Mesenchymal stem cell (in vitro differentiated cells and primary cell): ENCODE measurements at regions not wholly inside any gene's neighbourhood (a gene's known extent, or its start where the extent isn't known, plus 50 kb on each side); places are given as distances from the start of the nearest gene placed in this dataset.

Source experiments
- DNase-seq: peaks from one replicate; pipeline ENCODE4 v3.0.0-alpha.2; 2013
- H2AFZ ChIP-seq: one replicate; pipeline ENCODE4 v1.6.1; 2013; ENCODE audit warnings: low read depth, mild to moderate bottlenecking, control low read depth, inconsistent platforms, low read length, moderate library complexity
- H2AK5ac ChIP-seq: 2 replicates; pipeline ENCODE4 v1.6.1; 2013; ENCODE audit warnings: low read length, moderate library complexity, mild to moderate bottlenecking, inconsistent platforms; ENCODE audit not compliant: severe bottlenecking
- H2BK120ac ChIP-seq: one replicate; pipeline ENCODE4 v1.6.1; 2013; ENCODE audit warnings: low read depth, mild to moderate bottlenecking, inconsistent platforms, low read length, moderate library complexity
- H2BK12ac ChIP-seq, 2 experiments: one replicate each; pipeline ENCODE4 v1.6.1; 2013; ENCODE audit warnings: inconsistent platforms in 2 of 2, low read length in 2 of 2, mild to moderate bottlenecking in 2 of 2, moderate library complexity in 2 of 2, control low read depth in 1 of 2
- H2BK15ac ChIP-seq: one replicate; pipeline ENCODE4 v1.6.1; 2013; ENCODE audit warnings: mild to moderate bottlenecking, low read depth, inconsistent platforms; ENCODE audit not compliant: poor library complexity, severe bottlenecking
- H2BK5ac ChIP-seq: 2 replicates; pipeline ENCODE4 v1.6.1; 2013; ENCODE audit warnings: low read depth, mild to moderate bottlenecking, low read length, control low read depth, inconsistent platforms; ENCODE audit not compliant: poor library complexity, severe bottlenecking
- H3K14ac ChIP-seq, 2 experiments: one replicate each; pipeline ENCODE4 v1.6.1; 2013; ENCODE audit warnings: inconsistent platforms in 2 of 2, low read length in 2 of 2, control low read depth in 1 of 2, mild to moderate bottlenecking in 1 of 2, moderate library complexity in 1 of 2
- H3K18ac ChIP-seq, 2 experiments: one replicate each; pipeline ENCODE4 v1.6.1; 2013; ENCODE audit warnings: inconsistent platforms in 2 of 2, low read length in 2 of 2, control low read depth in 1 of 2, low read depth in 1 of 2, mild to moderate bottlenecking in 1 of 2
- H3K23ac ChIP-seq, 2 experiments: one replicate each; pipeline ENCODE4 v1.6.1; 2013; ENCODE audit warnings: inconsistent platforms in 2 of 2, low read length in 2 of 2, mild to moderate bottlenecking in 2 of 2, moderate library complexity in 2 of 2, control low read depth in 1 of 2
- H3K27ac ChIP-seq: 2 replicates; pipeline ENCODE4 v1.5.1; 2013; ENCODE audit warnings: mild to moderate bottlenecking, moderate library complexity, low read length, control low read depth, inconsistent platforms; ENCODE audit not compliant: poor library complexity, severe bottlenecking
- H3K27me3 ChIP-seq, 2 experiments: 2 replicates each; pipeline versions ENCODE4 v1.6.1 to v1.7.0; 2013; ENCODE audit warnings: low read length in 2 of 2, mild to moderate bottlenecking in 2 of 2, moderate library complexity in 2 of 2, control low read depth in 1 of 2, inconsistent platforms in 1 of 2; ENCODE audit not compliant: control insufficient read depth in 1 of 2, insufficient read depth in 1 of 2
- H3K36me3 ChIP-seq, 2 experiments: 2 replicates each; pipeline versions ENCODE4 v1.6.1 to v1.7.0; 2013; ENCODE audit warnings: low read length in 2 of 2, control low read depth in 1 of 2, inconsistent platforms in 1 of 2, low read depth in 1 of 2, mild to moderate bottlenecking in 1 of 2; ENCODE audit not compliant: insufficient read depth in 2 of 2, control insufficient read depth in 1 of 2
- H3K4ac ChIP-seq, 2 experiments: one replicate each; pipeline ENCODE4 v1.6.1; 2013; ENCODE audit warnings: inconsistent platforms in 2 of 2, low read length in 2 of 2, mild to moderate bottlenecking in 2 of 2, moderate library complexity in 2 of 2, control low read depth in 1 of 2, low read depth in 1 of 2
- H3K4me1 ChIP-seq: 2 replicates; pipeline ENCODE4 v1.6.1; 2013; ENCODE audit warnings: low read depth, low read length, control low read depth; ENCODE audit not compliant: control insufficient read depth, insufficient read depth
- H3K4me2 ChIP-seq: 2 replicates; pipeline ENCODE4 v1.6.1; 2013; ENCODE audit warnings: low read length, mild to moderate bottlenecking, inconsistent platforms; ENCODE audit not compliant: poor library complexity, severe bottlenecking
- H3K4me3 ChIP-seq, 2 experiments: 2 replicates each; pipeline versions ENCODE4 v1.5.1 to v1.7.0; 2013; ENCODE audit warnings: low read length in 2 of 2, mild to moderate bottlenecking in 2 of 2, control low read depth in 1 of 2, low read depth in 1 of 2; ENCODE audit not compliant: insufficient read depth in 1 of 2
- H3K79me1 ChIP-seq: replicated peaks from 2 replicates; pipeline ENCODE4 v1.6.1; 2013; ENCODE audit warnings: mild to moderate bottlenecking, control low read depth, low read length, inconsistent platforms; ENCODE audit not compliant: poor library complexity, severe bottlenecking
- H3K9ac ChIP-seq: 2 replicates; pipeline ENCODE4 v1.7.0; 2013; ENCODE audit warnings: mild to moderate bottlenecking, low read length, moderate library complexity
- H3K9me3 ChIP-seq: 2 replicates; pipeline ENCODE4 v1.7.0; 2013; ENCODE audit warnings: mild to moderate bottlenecking, low read length; ENCODE audit not compliant: control insufficient read depth
- H4K8ac ChIP-seq: one replicate; pipeline ENCODE4 v1.6.1; 2013; ENCODE audit warnings: inconsistent platforms, mild to moderate bottlenecking, low read length, moderate library complexity
- H4K91ac ChIP-seq: one replicate; pipeline ENCODE4 v1.6.1; 2013; ENCODE audit warnings: mild to moderate bottlenecking, low read length, inconsistent platforms
- WGBS: methylation state at CpG from one replicate; pipeline ENCODE4 v1.1.7; 2013; ENCODE audit warnings: mixed read lengths; 5-methylcytosine and 5-hydroxymethylcytosine counted together

GRCh38 chr17:79188685-79189084 lies 114.1 kb downstream of the ENGASE start:
- no peak overlapping the region for H3K4me2 ChIP-seq
- no peak overlapping the region for H3K23ac ChIP-seq
- no peak overlapping the region for H4K8ac ChIP-seq
- H2AFZ ChIP-seq: no peak overlapping the region
- 73% methylated on average over 7 of the region's 7 CpGs for WGBS
- H3K27ac ChIP-seq: no peak overlapping the region
- H3K9ac ChIP-seq: no peak overlapping the region
- H3K14ac ChIP-seq: no peak overlapping the region
- H4K91ac ChIP-seq: no peak overlapping the region
- no peak overlapping the region for H2BK12ac ChIP-seq
- no peak overlapping the region for H2BK5ac ChIP-seq
- H3K27me3 ChIP-seq: peaks cover 81 to 96% of the 10 kb centered on the region in 2 experiments
- no peaks in the 10 kb centered on the region for H3K36me3 ChIP-seq
- H3K4me3 ChIP-seq: no peak overlapping the region
- no peak overlapping the region for H3K4ac ChIP-seq
- no peak overlapping the region for H3K18ac ChIP-seq
- no peaks in the 10 kb centered on the region for H3K9me3 ChIP-seq
- no peak overlapping the region for H2BK120ac ChIP-seq
- no peak overlapping the region for H2AK5ac ChIP-seq
- peaks cover 1% of the 10 kb centered on the region for H3K4me1 ChIP-seq
- no peak overlapping the region for H2BK15ac ChIP-seq
- no peaks in the 10 kb centered on the region for H3K79me1 ChIP-seq
- DNase-seq: no peak

- no peak overlapping the region for H3K4me2 ChIP-seq
- peak overlapping the region in 1 of 2 experiments; percentile 11 for H3K23ac ChIP-seq
- no peak overlapping the region for H4K8ac ChIP-seq
- H3K4me1 ChIP-seq: peaks cover 7% of the 10 kb centered on the region
- H2BK5ac ChIP-seq: no peak overlapping the region
- no peaks in the 10 kb centered on the region for H3K79me1 ChIP-seq
- H3K14ac ChIP-seq: no peak overlapping the region
- H3K4ac ChIP-seq: no peak overlapping the region
- no peak overlapping the region for H2AK5ac ChIP-seq
- H3K9me3 ChIP-seq: no peaks in the 10 kb centered on the region
- no peaks in the 10 kb centered on the region for H3K36me3 ChIP-seq
- WGBS: 21% methylated on average over 12 of the region's 14 CpGs
- H2BK12ac ChIP-seq: no peak overlapping the region
- no peak overlapping the region for H3K27ac ChIP-seq
- DNase-seq: no peak
- peaks cover 84 to 97% of the 10 kb centered on the region in 2 experiments for H3K27me3 ChIP-seq
- no peak overlapping the region for H4K91ac ChIP-seq
- H2BK15ac ChIP-seq: no peak overlapping the region
- no peak overlapping the region for H3K9ac ChIP-seq
- H2AFZ ChIP-seq: no peak overlapping the region
- no peak overlapping the region for H3K18ac ChIP-seq
- no peak overlapping the region for H2BK120ac ChIP-seq
- H3K4me3 ChIP-seq: no peak overlapping the region
Observed at GRCh38 chr17:79188048-79188447, 113.4 kb downstream of the ENGASE start.

- H3K27me3 ChIP-seq: peaks cover 83 to 89% of the 10 kb centered on the region in 2 experiments
- H3K36me3 ChIP-seq: no peaks in the 10 kb centered on the region
- H3K4me3 ChIP-seq: no peak overlapping the region
- WGBS: 73% methylated on average over 12 of the region's 12 CpGs
- no peak overlapping the region for H4K8ac ChIP-seq
- H3K4me2 ChIP-seq: no peak overlapping the region
- no peak overlapping the region for H3K18ac ChIP-seq
- no peak overlapping the region for H2BK5ac ChIP-seq
- H3K14ac ChIP-seq: no peak overlapping the region
- no peak overlapping the region for H4K91ac ChIP-seq
- H3K79me1 ChIP-seq: no peaks in the 10 kb centered on the region
- no peak overlapping the region for H3K9ac ChIP-seq
- H2BK15ac ChIP-seq: no peak overlapping the region
- no peak overlapping the region for H3K27ac ChIP-seq
- H2AFZ ChIP-seq: no peak overlapping the region
- H3K9me3 ChIP-seq: no peaks in the 10 kb centered on the region
- H2BK12ac ChIP-seq: no peak overlapping the region
- no peak overlapping the region for H3K4ac ChIP-seq
- H3K4me1 ChIP-seq: peaks cover 7% of the 10 kb centered on the region
- no peak overlapping the region for H2AK5ac ChIP-seq
- DNase-seq: no peak
- no peak overlapping the region for H2BK120ac ChIP-seq
- no peak overlapping the region for H3K23ac ChIP-seq
Observed at GRCh38 chr17:79187186-79187585, 112.6 kb downstream of the ENGASE start.

- Histone ChIP-seq H2BK15ac (no peak overlapping the region), H3K27me3 (peaks cover 83 to 89% of the 10 kb centered on the region in 2 experiments), H3K36me3 (no peaks in the 10 kb centered on the region), H3K18ac (no peak overlapping the region), H3K79me1 (no peaks in the 10 kb centered on the region), H3K27ac (no peak overlapping the region), H2AFZ (no peak overlapping the region), H3K4me3 (no peak overlapping the region), H3K4ac (no peak overlapping the region), H2BK120ac (no peak overlapping the region), H2AK5ac (no peak overlapping the region), H2BK12ac (no peak overlapping the region), H2BK5ac (no peak overlapping the region), H3K9ac (no peak overlapping the region), H4K91ac (no peak overlapping the region), H3K4me1 (peaks cover 7% of the 10 kb centered on the region), H3K14ac (no peak overlapping the region), H4K8ac (no peak overlapping the region), H3K4me2 (no peak overlapping the region), H3K23ac (no peak overlapping the region), H3K9me3 (no peaks in the 10 kb centered on the region)
- no peak for DNase-seq
- 69% methylated on average over 5 of the region's 10 CpGs for WGBS
Observed at GRCh38 chr17:79186406-79186805, 111.8 kb downstream of the ENGASE start.
